Sigmoid colon (tissue), 6 donors: ENCODE measurements at regions not wholly inside any gene's neighbourhood (a gene's known extent, or its start where the extent isn't known, plus 50 kb on each side); places are given as distances from the start of the nearest gene placed in this dataset.

ENCODE experiments used
- DNase-seq: peaks from one replicate; pipeline ENCODE4 v3.0.0-alpha.2; 2019
- H3K27ac ChIP-seq, 4 donors: fragments of 200-600 bp; sonication (generic); one replicate each; pipeline ENCODE4 v1.5.1; 2016 to 2019; ENCODE audit warnings: mild to moderate bottlenecking in 1 of 4
- H3K27me3 ChIP-seq, 3 donors: fragments of 200-600 bp; sonication (generic); one replicate each; pipeline ENCODE4 v1.5.1; 2019; ENCODE audit warnings: mild to moderate bottlenecking in 1 of 3
- H3K36me3 ChIP-seq, 4 donors: fragments of 200-600 bp; sonication (generic); one replicate each; pipeline ENCODE4 v1.5.1; 2016 to 2019
- H3K4me1 ChIP-seq, 4 donors: fragments of 200-600 bp; sonication (generic); one replicate each; pipeline ENCODE4 v1.5.1; 2017 to 2019
- H3K4me3 ChIP-seq, 4 donors: fragments of 200-600 bp; sonication (generic); one replicate each; pipeline ENCODE4 v1.5.1; 2017 to 2019; ENCODE audit warnings: mild to moderate bottlenecking in 2 of 4, moderate library complexity in 1 of 4
- H3K9me3 ChIP-seq, 4 donors: fragments of 200-600 bp in 3 of 4; sonication (generic) in 3 of 4; one replicate each; pipeline versions ENCODE4 v1.5.1 to v1.6.1; 2013 to 2019
- EP300 ChIP-seq, 4 donors: sonication (generic); formaldehyde crosslinking; IDR thresholded peaks; one replicate each; pipeline ENCODE4 v1.6.1; 2017; ENCODE audit warnings: antibody characterized with exemption in 4 of 4
- POLR2A ChIP-seq, 2 donors: fragments of 450-650 bp; IDR thresholded peaks; one replicate each; pipeline ENCODE4 v1.6.1; 2016; ENCODE audit warnings: antibody characterized with exemption in 2 of 2, mild to moderate bottlenecking in 2 of 2, moderate library complexity in 2 of 2
- POLR2AphosphoS5 ChIP-seq, 4 donors: sonication (generic); formaldehyde crosslinking; IDR thresholded peaks; one replicate each; pipeline ENCODE4 v1.6.1; 2017; ENCODE audit warnings: antibody characterized with exemption in 4 of 4
- WGBS, 2 donors: extraction: QIAGEN DNeasy Blood & Tissue Kit; methylation state at CpG; one replicate each; pipeline ENCODE4 v1.1.7; 2013; 5-methylcytosine and 5-hydroxymethylcytosine counted together
- intact Hi-C: fragments of 100-400 bp; cut with DNase I; formaldehyde crosslinking; loops from one replicate; pipeline ENCODE4 v1.15.1; 2023
- TF ChIP-seq, protein P1 (sequence below), 4 experiments: fragments of 450-650 bp in 3 of 4; fragments of 200-600 bp in 1 of 4; IDR thresholded peaks; one replicate each; pipeline ENCODE4 v1.5.1; 2016 to 2019; ENCODE audit warnings: antibody characterized with exemption in 4 of 4, mild to moderate bottlenecking in 3 of 4, moderate library complexity in 2 of 4
- donor health status: healthy with polysubstance abuse.
- donor health status: healthy.

DNA sequence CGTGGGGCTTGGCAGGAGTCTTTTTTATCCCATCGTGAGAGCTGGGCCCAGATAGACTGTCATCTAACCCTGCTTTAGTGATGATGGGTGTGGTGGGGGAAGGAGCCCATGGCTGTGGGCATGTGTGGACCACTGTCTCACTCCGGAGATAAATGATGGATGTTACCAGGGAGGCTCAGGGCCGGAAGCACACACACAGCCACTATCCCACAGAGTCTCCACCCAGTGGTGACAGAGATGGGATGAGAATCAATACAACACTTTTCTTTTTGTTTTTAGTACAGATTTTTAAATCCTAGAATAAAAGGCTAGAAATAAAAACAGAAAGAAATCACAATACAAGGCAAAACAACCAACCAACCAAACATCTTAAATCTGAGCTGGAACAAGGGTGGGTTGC, 233.4 kb downstream of the SOX11 start:
- no peak for DNase-seq
- 84 to 87% methylated on average over 4 of the region's 4 CpGs for WGBS, 2 donors
- Histone ChIP-seq H3K36me3 (no peaks in the 10 kb centered on the region), H3K4me3 (no peak overlapping the region), H3K9me3 (peaks cover 0 to 3% (median 1%) of the 10 kb centered on the region in 4 donors), H3K27me3 (no peaks in the 10 kb centered on the region), H3K4me1 (no peaks in the 10 kb centered on the region), H3K27ac (no peak overlapping the region)
- intact Hi-C loops: no loop called here
- no peak for TF ChIP-seq EP300 (IDR thresholded peaks at IDR 0.05)
- TF ChIP-seq, protein P1, sequence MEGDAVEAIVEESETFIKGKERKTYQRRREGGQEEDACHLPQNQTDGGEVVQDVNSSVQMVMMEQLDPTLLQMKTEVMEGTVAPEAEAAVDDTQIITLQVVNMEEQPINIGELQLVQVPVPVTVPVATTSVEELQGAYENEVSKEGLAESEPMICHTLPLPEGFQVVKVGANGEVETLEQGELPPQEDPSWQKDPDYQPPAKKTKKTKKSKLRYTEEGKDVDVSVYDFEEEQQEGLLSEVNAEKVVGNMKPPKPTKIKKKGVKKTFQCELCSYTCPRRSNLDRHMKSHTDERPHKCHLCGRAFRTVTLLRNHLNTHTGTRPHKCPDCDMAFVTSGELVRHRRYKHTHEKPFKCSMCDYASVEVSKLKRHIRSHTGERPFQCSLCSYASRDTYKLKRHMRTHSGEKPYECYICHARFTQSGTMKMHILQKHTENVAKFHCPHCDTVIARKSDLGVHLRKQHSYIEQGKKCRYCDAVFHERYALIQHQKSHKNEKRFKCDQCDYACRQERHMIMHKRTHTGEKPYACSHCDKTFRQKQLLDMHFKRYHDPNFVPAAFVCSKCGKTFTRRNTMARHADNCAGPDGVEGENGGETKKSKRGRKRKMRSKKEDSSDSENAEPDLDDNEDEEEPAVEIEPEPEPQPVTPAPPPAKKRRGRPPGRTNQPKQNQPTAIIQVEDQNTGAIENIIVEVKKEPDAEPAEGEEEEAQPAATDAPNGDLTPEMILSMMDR (IDR thresholded peaks at IDR 0.05): no peak
- no peak for TF ChIP-seq POLR2A (IDR thresholded peaks at IDR 0.05)
- TF ChIP-seq POLR2AphosphoS5 (IDR thresholded peaks at IDR 0.05): no peak

DNA sequence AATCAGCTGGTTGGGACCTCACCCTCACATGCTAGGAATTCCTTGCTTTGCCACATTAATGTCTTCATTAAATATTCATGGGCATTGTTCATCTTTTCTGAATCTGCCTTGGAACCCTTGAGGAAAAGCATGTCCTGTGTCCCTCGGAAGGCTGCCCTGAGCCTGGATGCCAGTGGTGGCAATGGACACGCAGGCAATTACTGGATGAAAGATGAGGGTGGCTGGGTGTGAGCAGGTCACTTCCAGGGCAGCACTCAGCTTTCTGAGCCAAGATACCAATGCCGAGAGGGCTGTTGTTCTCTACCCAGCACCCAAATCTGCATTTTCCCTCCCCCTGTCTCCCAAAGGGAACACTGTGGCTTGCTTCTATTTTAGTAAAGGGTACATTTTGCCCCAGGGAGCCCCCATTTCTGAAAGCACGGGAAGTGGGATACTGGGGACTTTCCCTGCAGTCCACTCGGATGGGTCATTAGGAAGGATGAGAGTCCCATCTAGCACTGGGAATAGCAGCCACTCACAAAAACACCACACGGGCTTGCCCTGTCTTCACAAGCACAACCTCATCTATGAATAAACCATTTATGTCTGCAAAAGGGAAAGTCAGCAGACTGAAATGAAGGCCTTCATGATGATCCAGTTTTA, 234.8 kb downstream of the SOX11 start:
- H3K4me1 ChIP-seq: no peaks in the 10 kb centered on the region
- intact Hi-C loops: no loop called here
- 66 to 72% methylated on average over 6 of the region's 6 CpGs for WGBS, 2 donors
- peaks cover 0 to 3% (median 1%) of the 10 kb centered on the region in 4 donors for H3K9me3 ChIP-seq
- H3K27me3 ChIP-seq: no peaks in the 10 kb centered on the region
- no peak for TF ChIP-seq POLR2A (IDR thresholded peaks at IDR 0.05)
- TF ChIP-seq EP300 (IDR thresholded peaks at IDR 0.05): no peak
- no peak for TF ChIP-seq POLR2AphosphoS5 (IDR thresholded peaks at IDR 0.05)
- TF ChIP-seq, protein P1 (IDR thresholded peaks at IDR 0.05): no peak
- H3K36me3 ChIP-seq: no peaks in the 10 kb centered on the region
- no peak overlapping the region for H3K27ac ChIP-seq
- no peak overlapping the region for H3K4me3 ChIP-seq
- DNase-seq: no peak

DNA sequence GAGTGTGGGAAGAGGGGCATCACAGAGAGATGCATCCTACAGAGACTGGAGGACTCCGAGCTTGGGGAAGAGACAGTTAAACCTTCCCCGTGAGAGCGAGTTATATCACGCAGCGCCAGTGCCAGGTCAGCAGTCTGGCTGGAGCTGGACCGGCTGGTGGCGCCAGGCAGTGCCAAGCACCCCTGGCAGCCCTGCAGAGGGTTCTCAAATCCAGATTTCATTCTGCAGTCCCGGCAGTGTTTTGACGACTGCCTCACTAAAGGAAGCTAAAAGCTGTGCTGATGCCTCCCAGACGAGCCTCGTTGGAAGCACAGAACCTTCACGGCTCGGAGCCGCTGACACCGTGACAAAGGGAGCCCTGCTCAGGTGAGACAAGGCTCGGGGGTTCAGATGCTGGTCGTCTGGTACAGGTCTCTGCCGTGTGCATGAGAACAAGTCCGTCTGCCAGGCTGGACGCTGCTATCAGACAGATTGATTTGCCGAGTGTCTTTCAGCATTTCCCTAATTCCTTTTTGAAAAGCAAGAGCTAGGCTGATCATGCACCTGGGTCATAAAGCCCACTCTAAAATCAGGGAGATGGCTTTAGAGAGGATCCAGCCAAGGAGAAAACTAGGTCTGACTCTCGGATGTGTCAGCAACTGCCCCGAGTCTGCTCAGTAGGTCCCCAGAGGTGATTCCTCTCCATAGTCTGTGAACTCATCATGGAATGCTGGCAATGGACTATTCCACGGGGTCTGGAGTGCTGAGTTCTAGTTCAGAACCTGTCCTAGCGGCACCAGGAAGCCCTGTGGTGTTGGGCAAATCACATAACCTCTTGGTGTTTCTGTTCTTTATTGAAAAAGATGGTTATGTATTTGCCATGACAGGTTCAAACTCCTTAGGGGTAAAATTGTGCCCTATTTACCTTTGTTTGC, 240.6 kb downstream of the SOX11 start:
- intact Hi-C loops: no loop called here
- DNase-seq: no peak
- Histone ChIP-seq H3K4me1 (peaks cover 0 to 8% (median 2%) of the 10 kb centered on the region in 4 donors), H3K27ac (no peak overlapping the region), H3K9me3 (peaks cover 0 to 3% (median 0%) of the 10 kb centered on the region in 4 donors), H3K4me3 (no peak overlapping the region), H3K27me3 (no peaks in the 10 kb centered on the region), H3K36me3 (no peaks in the 10 kb centered on the region)
- TF ChIP-seq, protein P1 (IDR thresholded peaks at IDR 0.05): no peak
- no peak for TF ChIP-seq EP300 (IDR thresholded peaks at IDR 0.05)
- TF ChIP-seq POLR2AphosphoS5 (IDR thresholded peaks at IDR 0.05): no peak
- no peak for TF ChIP-seq POLR2A (IDR thresholded peaks at IDR 0.05)
- WGBS, 2 donors: 75 to 77% methylated on average over 25 of the region's 25 CpGs

DNA sequence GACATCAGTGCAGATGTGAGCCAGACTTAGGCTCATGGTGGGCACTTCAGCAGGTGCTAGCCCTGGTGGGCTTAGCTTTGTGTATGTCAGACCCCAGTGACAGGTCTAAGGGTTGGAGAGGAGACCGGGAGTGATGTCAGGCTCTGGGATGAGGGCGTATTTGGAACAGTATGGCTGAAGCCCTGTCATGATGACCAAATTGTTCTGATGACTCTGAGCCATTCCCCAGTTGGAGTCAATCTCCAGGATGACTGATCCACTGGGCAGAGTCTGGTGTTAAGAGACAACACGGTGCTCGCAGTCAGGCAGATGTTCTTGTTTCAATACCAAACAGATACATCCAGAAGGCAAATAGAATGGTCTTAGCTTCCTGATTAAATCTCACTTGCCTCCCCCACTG, 241.5 kb downstream of the SOX11 start:
- Histone ChIP-seq H3K36me3 (no peaks in the 10 kb centered on the region), H3K4me1 (peaks cover 0 to 8% (median 2%) of the 10 kb centered on the region in 4 donors), H3K27me3 (no peaks in the 10 kb centered on the region), H3K9me3 (peaks cover 0 to 3% (median 0%) of the 10 kb centered on the region in 4 donors), H3K4me3 (no peak overlapping the region), H3K27ac (no peak overlapping the region)
- intact Hi-C loops: no loop called here
- TF ChIP-seq EP300 (IDR thresholded peaks at IDR 0.05) (no peak), POLR2AphosphoS5 (IDR thresholded peaks at IDR 0.05) (no peak), POLR2A (IDR thresholded peaks at IDR 0.05) (no peak)
- TF ChIP-seq, protein P1 (IDR thresholded peaks at IDR 0.05): no peak
- WGBS, 2 donors: 74 to 87% methylated on average over 4 of the region's 4 CpGs
- no peak for DNase-seq
